GM03348 (cell line): ENCODE measurements at regions not wholly inside any gene's neighbourhood (a gene's known extent, or its start where the extent isn't known, plus 50 kb on each side); places are given as distances from the start of the nearest gene placed in this dataset.
A peak's percentile ranks its signal among the peaks of the same experiment; 100 is the strongest.

Source experiments
- DNase-seq: peaks from one replicate; pipeline ENCODE4 v3.0.0; 2012; ENCODE audit warnings: low spot score

DNA sequence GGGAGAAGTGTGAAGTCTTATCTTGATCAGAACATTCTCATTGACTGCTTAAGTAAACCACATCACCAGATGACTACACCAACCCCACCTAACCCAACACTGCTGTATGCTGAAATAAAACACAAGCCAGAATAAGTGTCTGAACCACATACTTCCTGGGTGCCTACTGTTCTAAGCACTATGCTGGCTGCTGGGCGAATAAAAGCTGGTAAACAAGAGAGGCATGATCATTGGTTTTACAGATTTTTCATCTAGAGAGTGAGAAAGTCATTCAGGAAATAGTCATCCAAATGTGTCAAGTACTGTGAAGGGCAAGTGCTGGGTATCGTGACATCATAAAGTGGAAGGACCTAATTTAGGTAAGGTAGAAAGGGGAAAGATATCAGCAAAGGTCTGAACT is 199.0 kb upstream of the SOX9 start:
- DNase-seq, result no peak

DNA sequence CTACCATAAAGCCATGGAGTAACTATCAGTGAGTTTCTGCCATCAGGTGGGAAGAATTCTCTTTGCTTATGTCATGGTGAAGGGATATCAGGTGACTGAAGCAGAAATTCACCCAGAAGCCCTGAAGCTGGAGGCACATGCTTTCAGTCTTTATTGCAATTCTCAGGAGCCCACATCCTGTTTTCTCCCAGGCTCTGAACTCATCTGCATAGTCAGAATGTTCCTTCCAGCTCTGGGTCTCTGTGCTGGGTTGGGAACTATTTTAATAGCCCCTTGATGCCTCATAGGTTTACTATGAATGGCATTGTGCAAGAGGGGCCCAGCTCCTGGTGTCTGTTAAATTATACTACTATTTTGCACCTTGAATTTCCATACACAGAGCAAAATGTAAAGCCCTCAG is 198.4 kb upstream of the SOX9 start:
- peak; percentile 21 for DNase-seq

GRCh38 chr17:71926746-71927398 is 193.9 kb upstream of the SOX9 start:
- DNase-seq, result peak; percentile 7

GRCh38 chr17:71933306-71933705 is 187.5 kb upstream of the SOX9 start:
- DNase-seq, result no peak

DNA sequence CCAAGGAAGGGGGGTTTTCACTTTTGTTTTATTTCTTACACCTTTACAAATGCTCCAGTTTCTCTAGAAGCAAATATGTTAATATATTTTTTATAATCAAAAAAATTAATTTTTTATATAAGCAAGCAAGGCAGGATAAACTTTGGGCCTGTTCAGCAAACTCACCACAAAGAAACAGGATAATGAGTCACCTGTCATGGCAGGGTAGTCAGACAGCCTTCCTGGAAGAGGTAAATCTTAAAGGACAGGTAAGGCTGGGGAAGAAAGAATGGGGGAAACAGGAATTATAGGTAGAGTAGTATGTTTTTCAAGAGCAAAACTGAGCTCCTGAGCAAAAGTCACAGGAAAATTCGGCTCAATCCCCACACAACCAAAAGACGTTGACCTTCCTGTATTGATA is 186.3 kb upstream of the SOX9 start:
- DNase-seq, result no peak

DNA sequence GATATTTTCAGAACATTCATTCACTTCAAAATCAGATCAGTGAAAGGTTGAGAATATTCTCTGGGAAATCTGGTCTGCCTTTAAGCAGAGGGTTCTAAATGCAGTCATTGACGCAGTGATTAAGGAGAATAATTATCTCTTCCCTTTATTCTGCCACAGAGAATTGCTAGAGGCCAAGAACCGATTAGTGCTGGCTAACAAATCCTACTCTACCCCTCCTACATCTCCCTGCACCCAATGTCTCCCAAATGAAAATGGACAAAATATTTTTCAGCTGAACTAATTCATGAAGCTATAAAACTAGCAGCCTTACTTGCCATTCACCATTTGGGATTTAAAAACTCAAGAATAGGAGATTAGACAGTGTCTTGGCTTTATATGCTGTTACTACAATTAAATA is 185.5 kb upstream of the SOX9 start:
- no peak for DNase-seq

GRCh38 chr17:71936977-71937376 is 183.8 kb upstream of the SOX9 start:
- DNase-seq, result no peak

GRCh38 chr17:71937914-71938313 is 182.9 kb upstream of the SOX9 start:
- DNase-seq, result no peak

DNA sequence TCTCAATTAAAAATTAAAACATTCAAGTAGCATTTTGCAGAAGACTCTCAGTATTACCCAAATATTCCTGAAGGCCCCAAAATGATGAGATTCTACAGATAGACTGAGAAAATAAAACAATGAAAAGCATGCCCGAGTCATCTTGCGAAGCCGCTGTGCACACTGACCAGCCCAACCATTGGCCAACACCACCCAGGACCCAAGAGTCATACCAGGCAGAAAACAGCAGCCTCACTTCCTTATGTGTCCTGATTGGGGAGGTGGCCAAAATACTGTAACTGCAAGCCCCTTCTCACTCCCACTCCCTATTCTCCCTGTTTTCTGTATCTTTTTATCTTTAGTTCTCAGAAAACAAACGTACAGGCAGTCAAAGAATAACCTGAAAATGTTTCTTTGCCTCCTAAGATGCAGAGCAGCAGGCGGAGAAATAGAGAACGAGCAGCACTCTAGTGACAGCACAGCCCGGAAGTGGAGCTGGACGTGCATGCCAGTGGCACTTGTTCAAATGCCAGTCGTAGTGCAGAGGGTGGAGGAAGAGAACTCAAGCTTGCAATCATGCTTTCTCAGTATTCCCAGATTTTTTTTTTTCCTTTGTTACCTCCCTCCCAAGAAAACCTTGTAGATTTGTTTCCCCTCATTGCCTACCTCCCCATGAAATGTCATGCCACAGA is 182.3 kb upstream of the SOX9 start:
- no peak for DNase-seq

DNA sequence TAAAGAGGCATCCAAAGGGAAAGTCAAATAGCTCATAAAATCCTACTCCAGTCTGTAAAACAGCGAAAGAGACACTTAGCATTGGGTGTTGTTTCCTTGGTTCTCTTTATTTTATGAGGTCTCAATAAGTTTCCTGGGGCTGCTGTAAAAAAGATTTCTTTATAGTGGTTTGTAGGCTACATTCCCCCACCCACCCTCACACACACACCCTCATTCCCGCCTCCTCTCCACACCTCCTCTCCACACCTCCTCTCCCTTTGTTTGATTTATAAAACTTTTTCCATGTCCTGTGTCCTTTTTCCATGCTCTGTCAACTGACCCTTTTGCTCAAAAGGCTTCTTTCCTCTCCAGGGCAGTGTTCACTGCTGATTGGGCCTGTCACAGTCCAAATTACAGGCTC is 178.9 kb upstream of the SOX9 start:
- DNase-seq, result no peak

GRCh38 chr17:71942626-71943025 is 178.2 kb upstream of the SOX9 start:
- no peak for DNase-seq

GRCh38 chr17:71948703-71949422 is 172.0 kb upstream of the SOX9 start:
- peak; percentile 10 for DNase-seq

DNA sequence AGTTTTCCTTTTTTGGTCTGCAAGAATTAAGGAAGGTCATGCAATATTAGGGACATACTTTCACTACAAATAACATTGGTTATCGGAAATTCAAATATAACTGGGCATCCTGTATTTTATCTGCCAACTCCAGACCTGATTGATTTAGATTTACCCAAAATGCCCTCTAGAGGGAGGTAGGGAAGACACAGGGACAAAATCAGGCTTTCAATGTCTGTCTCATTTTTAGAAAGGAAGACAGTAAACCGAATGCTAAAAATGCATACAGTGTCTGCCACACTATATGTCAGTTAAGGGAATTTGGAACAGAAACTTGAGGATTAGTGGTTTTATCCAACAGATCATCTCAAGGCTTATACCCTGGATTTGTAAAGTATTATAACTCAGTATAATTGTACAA is 161.7 kb upstream of the SOX9 start:
- peak; percentile 39 for DNase-seq

GRCh38 chr17:71963351-71963750 is 157.5 kb upstream of the SOX9 start:
- no peak for DNase-seq

GRCh38 chr17:71963791-71964190 is 157.0 kb upstream of the SOX9 start:
- DNase-seq, result no peak

GRCh38 chr17:71964559-71964958 is 156.3 kb upstream of the SOX9 start:
- DNase-seq, result no peak

GRCh38 chr17:71966055-71966454 is 154.8 kb upstream of the SOX9 start:
- DNase-seq, result no peak

DNA sequence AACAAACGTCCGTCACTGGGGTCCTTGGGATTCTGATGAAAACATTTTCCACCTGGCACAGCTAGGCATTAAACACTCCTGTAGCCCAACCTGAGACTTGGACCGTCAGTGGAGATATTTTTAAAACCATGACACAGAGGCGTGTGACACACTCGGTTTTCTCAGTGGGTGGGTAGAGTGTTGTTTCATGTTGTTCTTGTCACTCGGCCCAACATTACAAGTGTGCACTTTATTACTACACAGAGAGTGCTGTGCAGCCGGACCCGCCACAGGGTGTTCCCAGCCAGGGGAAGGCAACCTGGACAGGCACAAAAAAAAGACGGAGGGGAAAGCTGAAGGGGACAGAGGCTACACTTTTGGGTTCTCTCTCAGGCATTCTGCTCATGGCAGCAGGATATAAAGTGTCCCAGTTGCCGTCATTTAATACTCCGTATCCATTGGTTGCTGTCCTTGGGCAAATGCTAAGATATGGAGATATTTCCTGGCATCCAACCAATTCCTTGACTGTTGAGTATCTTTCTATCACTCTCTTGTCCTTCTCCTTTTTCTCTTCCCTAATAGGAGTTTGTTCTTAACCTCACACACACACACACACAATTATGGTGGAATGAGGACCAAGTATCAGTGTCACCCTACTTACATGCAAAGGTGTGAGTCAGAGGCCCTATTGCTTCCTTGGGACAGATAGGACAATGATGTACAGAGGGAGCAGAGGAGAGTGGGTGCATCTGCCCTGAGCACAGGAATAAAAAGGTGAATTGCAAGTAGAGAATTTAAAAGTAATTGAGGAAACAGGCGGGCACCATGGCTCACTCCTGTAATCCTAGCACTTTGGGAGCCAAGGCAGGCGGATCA is 154.1 kb upstream of the SOX9 start:
- no peak for DNase-seq

DNA sequence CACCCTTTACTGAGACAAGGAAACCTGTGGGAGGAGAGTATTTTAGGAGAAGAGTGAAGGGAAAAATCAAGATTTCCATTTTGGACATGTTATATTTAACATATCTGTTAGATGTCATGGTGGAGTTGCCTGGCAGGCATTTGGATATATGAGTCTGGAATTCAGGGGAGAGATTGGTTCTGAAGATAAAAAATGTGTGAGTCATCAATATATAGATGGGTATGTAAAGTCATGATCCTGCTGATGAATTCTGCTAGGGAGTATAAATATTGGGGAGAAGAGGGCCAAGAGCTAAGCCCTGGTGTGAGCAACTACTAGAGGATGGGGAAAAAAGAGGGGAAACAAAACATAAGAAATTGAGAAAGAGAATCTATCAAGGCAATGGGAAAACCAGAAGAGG is 151.3 kb upstream of the SOX9 start:
- DNase-seq, result no peak

DNA sequence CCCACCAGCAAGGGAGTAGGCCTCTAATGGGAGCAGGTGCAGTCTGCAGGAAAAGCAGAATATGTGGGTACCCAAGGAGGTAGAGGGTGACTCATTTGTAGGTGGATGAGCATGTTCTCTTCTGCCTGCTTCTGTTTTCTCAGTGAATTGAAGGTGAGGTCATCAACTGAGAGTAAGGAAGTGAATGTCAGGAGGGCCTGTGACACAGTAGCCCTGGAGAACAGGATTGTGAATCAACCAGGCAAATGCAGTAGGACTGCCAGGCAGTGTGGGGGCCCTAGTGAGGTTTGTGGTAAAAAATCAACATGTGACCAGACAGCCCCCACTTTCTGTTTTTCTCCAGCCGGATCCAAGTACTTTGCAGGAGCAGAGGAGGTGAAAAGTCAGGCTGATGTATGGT is 150.5 kb upstream of the SOX9 start:
- DNase-seq, result no peak

GRCh38 chr17:71974051-71974450 is 146.8 kb upstream of the SOX9 start:
- DNase-seq, result no peak

GRCh38 chr17:71975331-71975801 is 145.5 kb upstream of the SOX9 start:
- DNase-seq, result peak; percentile 75
